A549 (cell line): ENCODE measurements at regions not wholly inside any gene's neighbourhood (a gene's known extent, or its start where the extent isn't known, plus 50 kb on each side); places are given as distances from the start of the nearest gene placed in this dataset.

ENCODE experiments used
- CTCF ChIP-seq: fragments of >200 bp; sonication (Bioruptor Twin); formaldehyde crosslinking; IDR thresholded peaks from 3 replicates; pipeline ENCODE4 v1.5.1; 2016
- MAX ChIP-seq: IDR thresholded peaks from 2 replicates; pipeline ENCODE4 v1.6.1; 2012
- RFX5 ChIP-seq: fragments of 450-650 bp; IDR thresholded peaks from 2 replicates; pipeline ENCODE4 v1.7.1; 2014; ENCODE audit warnings: antibody characterized with exemption, mild to moderate bottlenecking, moderate library complexity

- TF ChIP-seq MAX (no peak), CTCF (no peak), RFX5 (no peak)
Observed at GRCh38 chr1:118744420-118744819, 243.7 kb downstream of the TBX15 start.
